ENCODE measurements at regions not wholly inside any gene's neighbourhood (a gene's known extent, or its start where the extent isn't known, plus 50 kb on each side); places are given as distances from the start of the nearest gene placed in this dataset.

GRCh38 chr11:32494629-32495028, 59.3 kb upstream of the WT1 start:
- no peak for TF ChIP-seq EZH2phosphoT487 (IDR thresholded peaks at IDR 0.05; ENCODE audit: borderline replicate concordance, low read depth, low read length)
- TF ChIP-seq CTCF (conservative IDR thresholded peaks at IDR 0.05; ENCODE audit: low read length): no peak
- no peak overlapping the region for H3K4me3 ChIP-seq (ENCODE audit: low read depth, low read length, poor library complexity, severe bottlenecking)
- H4K20me1 ChIP-seq (ENCODE audit: insufficient read depth, low read length): no peaks in the 10 kb centered on the region
- H3K9me2 ChIP-seq (ENCODE audit: insufficient read depth, low read length): no peaks in the 10 kb centered on the region
- ChIA-PET POLR2A (no interaction called here), CTCF (ENCODE audit: unreplicated experiment) (no interaction called here)
- intact Hi-C loops (cut with micrococcal nuclease; ENCODE audit: unreplicated experiment): no loop called here
- H3K4me1 ChIP-seq (ENCODE audit: insufficient read depth, low read length, poor library complexity, severe bottlenecking): no peaks in the 10 kb centered on the region
- BruUV-seq (replicated peaks): no TSS peak
- H3K36me3 ChIP-seq (ENCODE audit: insufficient read depth, low read length): no peaks in the 10 kb centered on the region
- no peaks in the 10 kb centered on the region for H3K79me2 ChIP-seq (ENCODE audit: insufficient read depth, low read depth, low read length)
- DNase-seq (ENCODE audit: low spot score): no peak
- no peak overlapping the region for H2AFZ ChIP-seq (ENCODE audit: low read length)
- no peak overlapping the region for H3K4me2 ChIP-seq (ENCODE audit: low read length)
- H3K9me3 ChIP-seq (ENCODE audit: low read length): no peaks in the 10 kb centered on the region
- H3K27ac ChIP-seq (ENCODE audit: low read depth, low read length, poor library complexity, severe bottlenecking): no peak overlapping the region

GRCh38 chr11:32489464-32489863, 54.1 kb upstream of the WT1 start:
- POLR2A ChIA-PET: interaction anchor here (0.6 kb wide), 1 partner anchor 264 kb away, joined by 5 read pairs; no protein-coding TSS in a partner anchor
- no TSS peak for BruUV-seq (replicated peaks)

GRCh38 chr11:32487270-32487669, 51.9 kb upstream of the WT1 start:
- H3K9me2 ChIP-seq (ENCODE audit: insufficient read depth, low read length): no peaks in the 10 kb centered on the region
- no peaks in the 10 kb centered on the region for H3K36me3 ChIP-seq (ENCODE audit: insufficient read depth, low read length)
- intact Hi-C loops (cut with micrococcal nuclease; ENCODE audit: unreplicated experiment): no loop called here
- H4K20me1 ChIP-seq (ENCODE audit: insufficient read depth, low read length): no peaks in the 10 kb centered on the region
- BruUV-seq (replicated peaks): no TSS peak
- H3K79me2 ChIP-seq (ENCODE audit: insufficient read depth, low read depth, low read length): no peaks in the 10 kb centered on the region
- POLR2A ChIA-PET: no interaction called here
- CTCF ChIA-PET (ENCODE audit: unreplicated experiment): no interaction called here
- H2AFZ ChIP-seq (ENCODE audit: low read length): no peak overlapping the region
- H3K4me3 ChIP-seq (ENCODE audit: low read depth, low read length, poor library complexity, severe bottlenecking): no peak overlapping the region
- no peaks in the 10 kb centered on the region for H3K4me1 ChIP-seq (ENCODE audit: insufficient read depth, low read length, poor library complexity, severe bottlenecking)
- H3K27ac ChIP-seq (ENCODE audit: low read depth, low read length, poor library complexity, severe bottlenecking): no peak overlapping the region
- no peak overlapping the region for H3K4me2 ChIP-seq (ENCODE audit: low read length)
- no peak for DNase-seq (ENCODE audit: low spot score)
- no peaks in the 10 kb centered on the region for H3K9me3 ChIP-seq (ENCODE audit: low read length)
- TF ChIP-seq CTCF (conservative IDR thresholded peaks at IDR 0.05; ENCODE audit: low read length): no peak
- TF ChIP-seq EZH2phosphoT487 (IDR thresholded peaks at IDR 0.05; ENCODE audit: borderline replicate concordance, low read depth, low read length): no peak

More at GRCh38 chr11:32489464-32489863, 54.1 kb upstream of the WT1 start:
- DNase-seq (ENCODE audit: low spot score): no peak
- Histone ChIP-seq H4K20me1 (ENCODE audit: insufficient read depth, low read length) (no peaks in the 10 kb centered on the region), H3K4me3 (ENCODE audit: low read depth, low read length, poor library complexity, severe bottlenecking) (no peak overlapping the region), H2AFZ (ENCODE audit: low read length) (no peak overlapping the region), H3K36me3 (ENCODE audit: insufficient read depth, low read length) (no peaks in the 10 kb centered on the region), H3K27ac (ENCODE audit: low read depth, low read length, poor library complexity, severe bottlenecking) (no peak overlapping the region), H3K4me2 (ENCODE audit: low read length) (no peak overlapping the region), H3K9me2 (ENCODE audit: insufficient read depth, low read length) (no peaks in the 10 kb centered on the region), H3K79me2 (ENCODE audit: insufficient read depth, low read depth, low read length) (no peaks in the 10 kb centered on the region), H3K9me3 (ENCODE audit: low read length) (no peaks in the 10 kb centered on the region), H3K4me1 (ENCODE audit: insufficient read depth, low read length, poor library complexity, severe bottlenecking) (no peaks in the 10 kb centered on the region)
- TF ChIP-seq EZH2phosphoT487 (IDR thresholded peaks at IDR 0.05; ENCODE audit: borderline replicate concordance, low read depth, low read length) (no peak), CTCF (conservative IDR thresholded peaks at IDR 0.05; ENCODE audit: low read length) (no peak)
- CTCF ChIA-PET (ENCODE audit: unreplicated experiment): no interaction called here
- intact Hi-C loops (cut with micrococcal nuclease; ENCODE audit: unreplicated experiment): no loop called here

Data from OCI-LY7 (cell line).